Endodermal cell (in vitro differentiated cells): ENCODE measurements at regions not wholly inside any gene's neighbourhood (a gene's known extent, or its start where the extent isn't known, plus 50 kb on each side); places are given as distances from the start of the nearest gene placed in this dataset.

Experiments used
- DNase-seq: peaks from one replicate; pipeline ENCODE4 v3.0.0-alpha.2; 2017
- H3K27ac ChIP-seq: 2 replicates; pipeline ENCODE4 v1.5.1; 2013; ENCODE audit warnings: mild to moderate bottlenecking, low read depth, low read length, moderate library complexity
- H3K27me3 ChIP-seq: 2 replicates; pipeline ENCODE4 v1.6.1; 2013; ENCODE audit warnings: mild to moderate bottlenecking, low read length, moderate library complexity; ENCODE audit not compliant: insufficient read depth, control insufficient read depth, poor library complexity, severe bottlenecking
- H3K36me3 ChIP-seq: 2 replicates; pipeline ENCODE4 v1.7.0; 2013; ENCODE audit warnings: mild to moderate bottlenecking, low read length, moderate library complexity; ENCODE audit not compliant: control insufficient read depth, insufficient read depth
- H3K4me1 ChIP-seq: one replicate; pipeline ENCODE4 v1.7.0; 2013; ENCODE audit warnings: low read length; ENCODE audit not compliant: control insufficient read depth, insufficient read depth
- H3K4me3 ChIP-seq: 2 replicates; pipeline ENCODE4 v1.5.1; 2013; ENCODE audit warnings: mild to moderate bottlenecking, low read length, moderate library complexity
- H3K9ac ChIP-seq: 2 replicates; pipeline ENCODE4 v1.6.1; 2013; ENCODE audit warnings: mild to moderate bottlenecking, low read length, moderate library complexity; ENCODE audit not compliant: poor library complexity, severe bottlenecking; ENCODE audit errors: extremely low read depth
- H3K9me3 ChIP-seq: 2 replicates; pipeline ENCODE4 v1.6.1; 2013; ENCODE audit warnings: mild to moderate bottlenecking, low read length, moderate library complexity; ENCODE audit not compliant: control insufficient read depth
- H3K27ac Mint-ChIP-seq: 2 replicates; pipeline ENCODE4 v1.8.0; 2020; ENCODE audit warnings: mixed read lengths
- H3K27me3 Mint-ChIP-seq: 2 replicates; pipeline ENCODE4 v1.8.0; 2021; ENCODE audit warnings: mild to moderate bottlenecking, mixed read lengths; ENCODE audit not compliant: insufficient read depth
- H3K36me3 Mint-ChIP-seq: 2 replicates; pipeline ENCODE4 v1.8.0; 2020; ENCODE audit warnings: low read depth, mixed read lengths
- H3K4me1 Mint-ChIP-seq: 2 replicates; pipeline ENCODE4 v1.8.0; 2020; ENCODE audit warnings: mixed read lengths
- H3K4me3 Mint-ChIP-seq: 2 replicates; pipeline ENCODE4 v1.8.0; 2020; ENCODE audit warnings: mild to moderate bottlenecking, moderate library complexity, mixed read lengths
- H3K9me3 Mint-ChIP-seq: 2 replicates; pipeline ENCODE4 v1.8.0; 2020; ENCODE audit warnings: mild to moderate bottlenecking, mixed read lengths
- WGBS, 2 experiments: methylation state at CpG; one replicate each; pipeline versions ENCODE4 v1.1.5 to v1.1.7; 2013; ENCODE audit warnings: missing lambda C conversion rate in 2 of 2, mixed read lengths in 1 of 2; ENCODE audit not compliant: insufficient coverage in 1 of 2, insufficient read length in 1 of 2; 5-methylcytosine and 5-hydroxymethylcytosine counted together
- TF ChIP-seq, protein P1 (sequence below): fragments of 200-600 bp; sonication (generic); conservative IDR thresholded peaks from 2 replicates; pipeline ENCODE4 v1.5.0; 2021; ENCODE audit warnings: antibody characterized with exemption, mild to moderate bottlenecking

GRCh38 chr1:238279694-238280380, 389.1 kb upstream of the ZP4 start:
- TF ChIP-seq, protein P1, sequence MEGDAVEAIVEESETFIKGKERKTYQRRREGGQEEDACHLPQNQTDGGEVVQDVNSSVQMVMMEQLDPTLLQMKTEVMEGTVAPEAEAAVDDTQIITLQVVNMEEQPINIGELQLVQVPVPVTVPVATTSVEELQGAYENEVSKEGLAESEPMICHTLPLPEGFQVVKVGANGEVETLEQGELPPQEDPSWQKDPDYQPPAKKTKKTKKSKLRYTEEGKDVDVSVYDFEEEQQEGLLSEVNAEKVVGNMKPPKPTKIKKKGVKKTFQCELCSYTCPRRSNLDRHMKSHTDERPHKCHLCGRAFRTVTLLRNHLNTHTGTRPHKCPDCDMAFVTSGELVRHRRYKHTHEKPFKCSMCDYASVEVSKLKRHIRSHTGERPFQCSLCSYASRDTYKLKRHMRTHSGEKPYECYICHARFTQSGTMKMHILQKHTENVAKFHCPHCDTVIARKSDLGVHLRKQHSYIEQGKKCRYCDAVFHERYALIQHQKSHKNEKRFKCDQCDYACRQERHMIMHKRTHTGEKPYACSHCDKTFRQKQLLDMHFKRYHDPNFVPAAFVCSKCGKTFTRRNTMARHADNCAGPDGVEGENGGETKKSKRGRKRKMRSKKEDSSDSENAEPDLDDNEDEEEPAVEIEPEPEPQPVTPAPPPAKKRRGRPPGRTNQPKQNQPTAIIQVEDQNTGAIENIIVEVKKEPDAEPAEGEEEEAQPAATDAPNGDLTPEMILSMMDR = no peak
- no peak for DNase-seq
- Mint-ChIP-seq H3K27ac (no peak overlapping the region), H3K27me3 (no peaks in the 10 kb centered on the region), H3K4me1 (no peaks in the 10 kb centered on the region), H3K4me3 (no peak overlapping the region), H3K36me3 (peaks cover 7% of the 10 kb centered on the region), H3K9me3 (peaks cover 29% of the 10 kb centered on the region)
- WGBS, 2 experiments = 89 to 100% methylated on average over 1 of the region's 3 CpGs
- Histone ChIP-seq H3K36me3 (no peaks in the 10 kb centered on the region), H3K9ac (no peak overlapping the region), H3K27me3 (no peaks in the 10 kb centered on the region), H3K4me3 (no peak overlapping the region), H3K9me3 (peaks cover 13% of the 10 kb centered on the region), H3K27ac (no peak overlapping the region), H3K4me1 (no peaks in the 10 kb centered on the region)

DNA sequence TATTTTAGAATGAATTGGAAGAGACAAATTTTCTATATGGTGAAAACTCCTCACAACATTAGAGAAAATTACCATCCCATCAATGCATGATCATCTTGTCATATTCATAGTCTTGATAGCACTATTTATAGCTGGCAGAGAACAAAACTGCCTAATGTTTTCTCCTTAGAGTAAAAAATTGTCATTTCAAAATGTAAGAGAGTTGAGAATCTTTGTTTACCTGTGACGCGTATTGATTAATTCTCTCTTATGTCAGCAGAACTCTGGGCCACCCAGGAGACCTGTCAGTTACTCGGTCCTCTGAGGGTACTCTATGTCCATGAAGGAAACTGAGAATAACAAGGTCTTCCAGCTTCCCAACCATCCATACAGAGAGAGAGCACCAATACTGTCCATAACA, 381.4 kb upstream of the ZP4 start:
- H3K4me1 ChIP-seq = no peaks in the 10 kb centered on the region
- H3K9ac ChIP-seq = no peak overlapping the region
- no peak overlapping the region for H3K4me3 ChIP-seq
- peaks cover 28% of the 10 kb centered on the region for H3K9me3 Mint-ChIP-seq
- DNase-seq = no peak
- no peaks in the 10 kb centered on the region for H3K36me3 ChIP-seq
- H3K4me3 Mint-ChIP-seq = no peak overlapping the region
- peaks cover 11% of the 10 kb centered on the region for H3K9me3 ChIP-seq
- no peaks in the 10 kb centered on the region for H3K27me3 Mint-ChIP-seq
- H3K27ac ChIP-seq = no peak overlapping the region
- no peaks in the 10 kb centered on the region for H3K4me1 Mint-ChIP-seq
- H3K27ac Mint-ChIP-seq = no peak overlapping the region
- TF ChIP-seq, protein P1 = no peak
- H3K36me3 Mint-ChIP-seq = peaks cover 7% of the 10 kb centered on the region
- no peaks in the 10 kb centered on the region for H3K27me3 ChIP-seq
- WGBS, 2 experiments = 100% methylated on average over 3 of the region's 3 CpGs; no CpG with 5 or more reads in 1 of the 2 experiments

GRCh38 chr1:238265866-238266265, 375.1 kb upstream of the ZP4 start:
- Mint-ChIP-seq H3K27me3 (no peaks in the 10 kb centered on the region), H3K36me3 (no peaks in the 10 kb centered on the region), H3K4me1 (no peaks in the 10 kb centered on the region), H3K9me3 (no peaks in the 10 kb centered on the region), H3K27ac (no peak overlapping the region), H3K4me3 (no peak overlapping the region)
- Histone ChIP-seq H3K4me3 (no peak overlapping the region), H3K4me1 (no peaks in the 10 kb centered on the region), H3K9ac (no peak overlapping the region), H3K9me3 (no peaks in the 10 kb centered on the region), H3K36me3 (no peaks in the 10 kb centered on the region), H3K27ac (no peak overlapping the region), H3K27me3 (no peaks in the 10 kb centered on the region)
- WGBS, 2 experiments = 75% methylated on average over 1 of the region's 1 CpG; no CpG with 5 or more reads in 1 of the 2 experiments
- TF ChIP-seq, protein P1 = no peak
- no peak for DNase-seq
